ENCODE measurements at regions not wholly inside any gene's neighbourhood (a gene's known extent, or its start where the extent isn't known, plus 50 kb on each side); places are given as distances from the start of the nearest gene placed in this dataset.
"Not testable (repeated sequence)": the region's sequence is repeated elsewhere in the genome, so short reads cannot be mapped to it uniquely, and the experiment has no call there.

DNA sequence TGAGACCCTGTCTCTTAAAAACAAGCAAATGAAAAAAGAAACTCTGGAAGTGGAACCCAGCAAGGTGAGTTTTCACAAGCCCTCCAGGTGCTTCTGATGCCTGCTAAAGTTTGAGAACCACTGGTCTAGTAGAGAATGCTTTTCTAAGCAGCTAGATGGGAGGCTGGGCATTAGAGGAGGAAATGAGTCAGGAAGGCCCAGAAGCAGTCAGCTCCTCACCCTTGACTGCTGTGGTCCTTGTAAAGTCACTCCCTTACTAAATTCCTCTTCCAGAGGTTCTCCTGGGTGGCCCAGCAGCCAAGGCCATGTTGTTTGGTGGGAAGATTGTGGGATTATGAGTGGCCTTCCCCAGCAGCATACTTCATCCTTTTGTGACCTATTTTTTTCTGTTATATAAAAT is 52.0 kb upstream of the FYN start:
- H3K4me3 ChIP-seq (ENCODE audit: low read depth, low read length) = no peak overlapping the region
- TF ChIP-seq, protein P1, sequence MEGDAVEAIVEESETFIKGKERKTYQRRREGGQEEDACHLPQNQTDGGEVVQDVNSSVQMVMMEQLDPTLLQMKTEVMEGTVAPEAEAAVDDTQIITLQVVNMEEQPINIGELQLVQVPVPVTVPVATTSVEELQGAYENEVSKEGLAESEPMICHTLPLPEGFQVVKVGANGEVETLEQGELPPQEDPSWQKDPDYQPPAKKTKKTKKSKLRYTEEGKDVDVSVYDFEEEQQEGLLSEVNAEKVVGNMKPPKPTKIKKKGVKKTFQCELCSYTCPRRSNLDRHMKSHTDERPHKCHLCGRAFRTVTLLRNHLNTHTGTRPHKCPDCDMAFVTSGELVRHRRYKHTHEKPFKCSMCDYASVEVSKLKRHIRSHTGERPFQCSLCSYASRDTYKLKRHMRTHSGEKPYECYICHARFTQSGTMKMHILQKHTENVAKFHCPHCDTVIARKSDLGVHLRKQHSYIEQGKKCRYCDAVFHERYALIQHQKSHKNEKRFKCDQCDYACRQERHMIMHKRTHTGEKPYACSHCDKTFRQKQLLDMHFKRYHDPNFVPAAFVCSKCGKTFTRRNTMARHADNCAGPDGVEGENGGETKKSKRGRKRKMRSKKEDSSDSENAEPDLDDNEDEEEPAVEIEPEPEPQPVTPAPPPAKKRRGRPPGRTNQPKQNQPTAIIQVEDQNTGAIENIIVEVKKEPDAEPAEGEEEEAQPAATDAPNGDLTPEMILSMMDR (IDR thresholded peaks at IDR 0.05; ENCODE audit: low read depth, low read length) = no peak

DNA sequence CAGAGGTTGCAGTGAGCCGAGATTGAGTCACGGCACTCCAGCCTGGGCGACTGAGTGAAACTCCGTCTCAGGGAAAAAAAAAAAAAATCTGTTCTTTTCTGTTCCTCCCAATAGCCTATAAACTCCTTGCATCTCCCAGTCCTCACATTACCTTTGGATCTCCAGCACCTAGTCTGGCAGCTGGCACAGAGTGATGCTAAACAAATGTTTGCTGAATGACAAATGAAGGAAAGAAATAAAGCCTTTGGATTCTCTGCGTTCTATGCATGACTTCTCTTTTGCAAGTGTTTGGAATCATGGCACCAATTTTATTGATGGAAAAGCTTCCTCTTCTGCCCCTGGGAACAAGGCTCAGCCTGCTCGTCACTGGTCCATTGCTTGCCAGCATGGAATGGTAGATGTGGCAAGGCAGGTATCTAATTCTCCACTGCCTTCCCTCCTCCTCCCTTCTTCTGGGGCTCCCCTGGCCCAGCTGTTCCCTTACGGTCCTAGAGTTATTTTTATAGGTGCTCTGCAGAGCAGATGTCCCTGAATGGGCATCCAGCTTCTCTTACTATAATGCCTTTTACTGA is 53.6 kb upstream of the FYN start:
- TF ChIP-seq, protein P1 (IDR thresholded peaks at IDR 0.05; ENCODE audit: low read depth, low read length) = no peak
- H3K4me3 ChIP-seq (ENCODE audit: low read depth, low read length) = no peak overlapping the region

DNA sequence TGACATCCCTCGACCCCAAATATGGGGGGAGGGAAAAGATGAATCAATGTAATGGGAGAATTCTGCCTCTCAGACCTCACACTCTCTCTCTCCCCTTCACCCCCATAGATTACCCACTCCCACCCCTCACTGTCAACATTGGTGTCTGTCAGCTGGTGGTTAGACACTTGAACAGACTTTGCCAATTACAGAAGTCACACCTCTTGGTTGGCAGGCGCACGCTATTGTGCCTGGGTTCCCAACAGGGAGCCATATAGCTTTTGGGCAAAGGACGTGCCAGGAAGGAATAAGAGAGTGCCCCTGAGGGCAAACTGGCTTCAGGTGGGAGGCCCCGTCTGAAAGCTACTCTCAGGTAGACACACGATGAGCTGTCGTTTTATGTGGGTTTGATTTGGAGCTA is 54.1 kb upstream of the FYN start:
- H3K4me3 ChIP-seq (ENCODE audit: low read depth, low read length) = no peak overlapping the region
- TF ChIP-seq, protein P1 (IDR thresholded peaks at IDR 0.05; ENCODE audit: low read depth, low read length) = no peak

DNA sequence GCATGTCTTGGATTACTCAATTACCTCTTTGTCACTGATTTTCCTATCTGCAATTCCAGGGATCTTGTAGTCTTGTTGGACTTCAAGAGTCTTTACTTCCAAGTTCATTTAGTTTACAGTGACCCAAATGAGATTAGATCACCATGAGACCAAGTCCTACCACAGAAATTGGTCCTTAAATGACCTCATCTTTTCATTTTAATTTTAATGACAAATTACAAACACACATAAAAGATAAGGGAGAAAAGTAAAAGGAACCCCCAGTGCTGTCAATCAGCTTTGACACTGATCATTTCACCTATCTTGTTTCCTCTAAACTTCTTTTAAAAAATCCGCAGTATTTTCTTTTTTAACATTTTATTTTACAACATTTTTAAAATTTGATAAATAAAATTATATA is 54.9 kb upstream of the FYN start:
- TF ChIP-seq, protein P1 (IDR thresholded peaks at IDR 0.05; ENCODE audit: low read depth, low read length) = no peak
- no peak overlapping the region for H3K4me3 ChIP-seq (ENCODE audit: low read depth, low read length)

DNA sequence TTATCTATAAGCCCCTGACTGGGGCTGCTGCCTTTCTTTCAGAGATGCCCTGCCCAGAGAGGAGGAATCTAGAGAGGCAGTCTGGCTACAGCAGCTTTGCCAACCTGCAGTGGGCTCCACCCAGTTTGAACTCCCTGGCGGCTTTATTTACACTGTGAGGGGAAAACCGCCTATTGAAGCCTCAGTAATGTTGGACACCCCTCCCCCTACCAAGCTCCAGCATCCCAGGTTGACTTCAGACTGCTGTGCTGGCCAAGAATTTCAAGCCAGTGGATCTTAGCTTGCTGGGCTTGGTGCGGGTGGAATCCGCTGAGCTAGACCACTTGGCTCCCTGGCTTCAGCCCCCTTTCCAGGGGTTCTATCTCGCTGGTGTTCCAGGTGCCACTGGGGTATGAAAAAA is 61.4 kb upstream of the FYN start:
- not testable (repeated sequence) for H3K4me3 ChIP-seq (ENCODE audit: low read depth, low read length)

DNA sequence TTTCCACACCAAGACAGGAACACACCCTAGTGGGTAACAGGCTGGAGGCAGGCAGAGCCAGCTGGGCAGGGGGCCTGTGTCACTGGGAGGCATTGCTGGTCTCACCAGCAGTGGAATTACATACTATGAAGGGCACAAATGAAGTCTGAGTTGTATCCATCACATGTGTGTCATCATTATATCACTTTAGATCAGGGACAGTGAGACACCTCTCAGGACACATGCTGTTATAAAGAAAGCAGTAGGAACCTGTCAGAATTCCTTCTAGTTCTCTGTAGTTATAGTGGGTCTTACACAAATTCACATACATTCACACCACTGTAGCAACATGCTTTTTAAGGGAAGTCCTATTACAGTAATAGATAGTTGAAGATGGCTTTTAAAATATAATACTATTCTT is 63.5 kb upstream of the FYN start:
- TF ChIP-seq, protein P1 (IDR thresholded peaks at IDR 0.05; ENCODE audit: low read depth, low read length) = no peak
- H3K4me3 ChIP-seq (ENCODE audit: low read depth, low read length) = no peak overlapping the region

DNA sequence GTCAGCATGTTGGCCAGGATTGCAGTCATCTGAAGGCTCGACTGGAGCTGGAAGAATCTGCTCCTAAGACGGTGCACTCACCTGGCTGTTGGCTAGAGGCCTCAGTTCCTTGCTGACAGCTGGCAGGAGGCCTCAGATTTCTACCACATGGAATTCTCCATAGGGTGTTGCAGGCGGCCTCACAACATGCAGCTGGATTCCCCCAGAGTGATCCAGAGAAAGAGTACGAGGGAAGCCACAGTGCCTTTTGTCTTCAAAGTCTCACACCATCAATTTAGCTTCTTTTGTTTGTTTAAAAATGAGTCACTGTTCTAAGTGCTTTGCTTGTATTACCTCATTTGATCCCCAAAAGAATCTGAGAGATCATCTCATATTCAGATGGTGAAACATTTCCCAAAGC is 65.5 kb upstream of the FYN start:
- no peak overlapping the region for H3K4me3 ChIP-seq (ENCODE audit: low read depth, low read length)
- TF ChIP-seq, protein P1 (IDR thresholded peaks at IDR 0.05; ENCODE audit: low read depth, low read length) = no peak

DNA sequence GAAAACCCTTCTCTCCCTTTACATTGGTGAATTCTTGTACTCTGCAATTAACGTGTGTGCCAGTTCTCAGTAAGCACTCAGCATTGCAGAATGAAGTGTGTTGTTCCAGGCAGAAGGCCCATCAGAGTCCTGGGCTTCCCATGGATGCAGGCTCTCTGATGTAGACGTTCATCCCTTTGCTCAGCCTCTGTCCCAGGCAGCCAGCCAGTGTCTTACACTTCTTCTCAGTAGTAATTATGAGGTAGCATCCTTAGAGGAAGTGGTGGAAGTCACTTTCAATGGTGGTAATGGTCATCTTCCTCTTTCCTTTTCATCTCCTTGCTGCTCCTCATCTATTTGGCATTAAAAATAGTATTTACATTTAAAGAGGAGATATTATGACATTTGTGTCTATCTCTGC is 66.7 kb upstream of the FYN start:
- TF ChIP-seq, protein P1 (IDR thresholded peaks at IDR 0.05; ENCODE audit: low read depth, low read length) = no peak
- H3K4me3 ChIP-seq (ENCODE audit: low read depth, low read length) = no peak overlapping the region
